ENCODE measurements at regions not wholly inside any gene's neighbourhood (a gene's known extent, or its start where the extent isn't known, plus 50 kb on each side); places are given as distances from the start of the nearest gene placed in this dataset.
A peak's percentile ranks its signal among the peaks of the same experiment; 100 is the strongest.
"Not testable (repeated sequence)": the region's sequence is repeated elsewhere in the genome, so short reads cannot be mapped to it uniquely, and the experiment has no call there.

- DNase-seq = not testable (repeated sequence)
Measured at GRCh38 chr5:32931438-32931837, 220.3 kb downstream of the NPR3 start.

GRCh38 chr5:32932241-32932935 lies 221.3 kb downstream of the NPR3 start:
- DNase-seq = no peak

- no peak for DNase-seq
Measured at GRCh38 chr5:32933692-32934091, 222.6 kb downstream of the NPR3 start.

GRCh38 chr5:32934529-32934928 lies 223.4 kb downstream of the NPR3 start:
- no peak for DNase-seq

- no peak for DNase-seq
Measured at GRCh38 chr5:32935283-32935682, 224.2 kb downstream of the NPR3 start.

- no peak for DNase-seq
Measured at GRCh38 chr5:32936329-32936728, 225.2 kb downstream of the NPR3 start.

- peak; percentile 46 to 82 for DNase-seq
Measured at GRCh38 chr5:32942225-32942989, 231.3 kb downstream of the NPR3 start.

- no peak for DNase-seq
Measured at GRCh38 chr5:32949286-32949970, 238.3 kb downstream of the NPR3 start.

- no peak for DNase-seq
Measured at GRCh38 chr5:32951003-32951402, 239.9 kb downstream of the NPR3 start.

GRCh38 chr5:32951878-32952277 lies 240.8 kb downstream of the NPR3 start:
- DNase-seq = no peak

- not testable (repeated sequence) for DNase-seq
Measured at GRCh38 chr5:32952421-32952820, 241.3 kb downstream of the NPR3 start.

GRCh38 chr5:32953694-32954093 lies 242.6 kb downstream of the NPR3 start:
- no peak for DNase-seq

GRCh38 chr5:32955814-32956213 lies 244.7 kb downstream of the NPR3 start:
- DNase-seq = no peak

GRCh38 chr5:32960340-32961058 lies 249.4 kb downstream of the NPR3 start:
- DNase-seq = no peak

GRCh38 chr5:32961059-32961415 lies 249.9 kb downstream of the NPR3 start:
- DNase-seq = no peak

- DNase-seq = no peak
Measured at GRCh38 chr5:32964261-32964660, 253.1 kb downstream of the NPR3 start.

GRCh38 chr5:32973646-32974045 lies 262.5 kb downstream of the NPR3 start:
- DNase-seq = no peak

- DNase-seq = no peak
Measured at GRCh38 chr5:32975656-32976375, 264.7 kb downstream of the NPR3 start.

- DNase-seq = no peak
Measured at GRCh38 chr5:32981061-32981460, 269.9 kb downstream of the NPR3 start.

GRCh38 chr5:32984851-32985610 lies 273.9 kb downstream of the NPR3 start:
- no peak for DNase-seq

GRCh38 chr5:32989815-32990214 lies 278.7 kb downstream of the NPR3 start:
- no peak for DNase-seq

Measured in NCI-H526 (cell line).